GM21723 (cell line): ENCODE measurements at regions not wholly inside any gene's neighbourhood (a gene's known extent, or its start where the extent isn't known, plus 50 kb on each side); places are given as distances from the start of the nearest gene placed in this dataset.
"Not testable (repeated sequence)": the region's sequence is repeated elsewhere in the genome, so short reads cannot be mapped to it uniquely, and the experiment has no call there.

Experiments used
- ATAC-seq: cut with Tn5 transposase; IDR thresholded peaks from one replicate; pipeline ENCODE4 v1.9.1; 2021; ENCODE audit warnings: mild to moderate bottlenecking, moderate library complexity; ENCODE audit not compliant: unreplicated experiment

DNA sequence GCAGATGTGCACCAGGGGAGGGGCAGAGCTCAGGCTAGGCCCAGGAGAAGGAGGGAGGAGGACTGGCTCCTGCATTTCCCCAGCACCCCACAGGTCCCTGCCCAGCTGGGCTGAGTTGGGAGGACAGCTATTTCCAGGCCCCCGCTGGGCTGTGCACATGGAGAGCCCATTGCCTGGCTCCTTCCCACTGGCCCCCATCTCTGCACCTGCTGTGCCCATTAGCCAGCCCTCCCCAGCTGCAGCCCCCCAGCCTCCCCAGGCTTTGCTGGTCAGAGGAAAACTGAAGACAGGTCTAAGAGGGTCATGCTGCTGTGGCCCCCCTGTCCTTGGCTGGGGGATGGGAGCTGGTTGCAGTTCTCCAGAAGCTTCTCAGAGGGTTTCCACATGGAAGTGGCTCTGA, 81.8 kb upstream of the SHANK2 start:
- ATAC-seq: no peak

DNA sequence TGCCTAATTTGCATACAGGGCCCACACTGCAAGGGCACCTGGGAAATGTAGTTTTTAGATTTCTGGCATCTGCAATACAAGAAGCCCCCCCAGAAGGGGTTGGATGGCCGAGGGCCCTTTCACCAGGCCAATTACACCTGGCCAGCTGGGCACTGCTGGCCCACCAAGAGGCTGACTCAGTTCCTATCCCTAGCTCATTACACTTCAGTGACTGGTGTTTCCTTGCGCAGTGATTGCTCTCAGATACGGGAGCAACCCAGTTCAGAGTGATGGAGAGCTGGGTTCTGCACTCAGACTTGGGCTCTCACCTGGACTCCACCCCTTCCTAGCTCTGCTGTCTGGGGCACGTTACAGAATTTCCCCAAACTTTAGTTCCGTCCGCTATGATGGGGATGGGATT, 81.1 kb upstream of the SHANK2 start:
- ATAC-seq: no peak

DNA sequence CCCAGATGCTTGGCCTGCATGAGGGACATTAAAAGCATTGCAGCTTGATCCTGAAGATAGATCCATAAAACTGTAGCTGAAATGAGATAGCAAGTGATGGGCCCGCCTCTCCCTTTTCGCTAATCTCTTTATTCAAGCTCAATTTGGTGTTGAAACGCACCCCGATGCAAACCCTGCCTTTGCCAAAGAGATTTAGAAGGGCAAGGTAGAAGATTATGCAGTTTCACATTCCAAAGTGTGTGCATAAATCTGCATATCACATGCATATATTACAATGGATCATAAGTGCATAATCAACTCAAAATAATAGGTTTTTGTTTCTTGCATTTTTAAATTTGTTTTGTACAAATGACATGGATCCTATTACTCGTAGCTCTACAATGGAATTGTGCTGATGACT, 80.1 kb upstream of the SHANK2 start:
- ATAC-seq: no peak

DNA sequence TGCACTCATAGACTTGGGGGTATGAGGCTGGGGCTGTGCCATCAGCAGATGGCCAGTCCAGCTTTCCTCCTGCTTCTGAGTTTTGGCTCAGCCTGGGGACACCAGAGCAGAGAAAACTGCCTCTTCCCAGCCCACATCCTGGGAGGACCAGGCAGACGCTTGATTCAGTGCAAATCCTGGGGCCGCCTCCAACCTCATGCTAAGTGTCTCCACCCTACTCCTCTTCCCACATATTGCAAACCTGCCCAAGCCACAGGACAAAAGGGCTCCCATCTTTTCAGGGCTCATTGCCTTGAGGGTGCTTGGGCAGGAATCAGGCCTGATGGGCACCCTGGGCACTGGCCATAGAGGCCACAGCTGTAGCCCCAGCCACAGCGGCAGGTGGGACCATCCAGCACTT, 79.7 kb upstream of the SHANK2 start:
- ATAC-seq: no peak

DNA sequence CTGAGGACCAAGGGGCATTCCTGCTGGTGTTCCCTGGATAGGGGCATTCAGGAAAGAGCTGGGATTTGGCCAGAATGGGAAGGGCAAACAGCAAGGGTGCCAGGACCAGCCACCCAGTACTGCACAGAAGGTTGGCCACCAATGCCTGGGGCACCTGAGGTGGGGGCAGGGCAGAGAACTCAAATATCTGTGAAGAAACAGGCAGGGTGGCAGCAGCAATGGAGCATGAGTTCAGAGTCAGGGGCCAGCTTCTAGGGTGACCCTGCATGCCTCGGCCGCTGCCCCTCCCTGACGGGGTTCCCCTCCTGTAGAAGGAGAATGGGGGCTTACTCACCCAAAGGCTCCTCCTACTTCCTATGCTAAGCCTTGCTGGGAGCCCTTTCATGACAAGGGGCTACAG, 79.3 kb upstream of the SHANK2 start:
- no peak for ATAC-seq

DNA sequence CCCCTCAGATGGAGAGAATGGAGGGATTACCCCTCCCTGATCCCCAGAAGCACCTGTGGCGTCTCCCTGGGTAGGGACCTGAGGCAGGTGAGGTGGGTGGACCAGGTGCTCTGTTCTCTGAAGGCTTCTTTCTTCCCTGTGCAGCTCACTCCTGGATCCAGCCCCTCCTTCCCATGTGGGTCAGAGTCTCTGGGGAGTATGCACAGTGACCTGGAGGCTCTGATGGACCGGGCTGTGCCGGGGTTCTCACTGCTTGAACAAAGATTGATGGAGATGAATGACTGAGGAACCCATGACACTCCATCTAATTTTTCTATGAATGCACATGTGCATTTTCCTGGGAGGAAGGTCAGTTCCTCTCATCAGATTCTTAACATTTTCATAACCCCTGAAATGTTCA, 78.6 kb upstream of the SHANK2 start:
- ATAC-seq: no peak

DNA sequence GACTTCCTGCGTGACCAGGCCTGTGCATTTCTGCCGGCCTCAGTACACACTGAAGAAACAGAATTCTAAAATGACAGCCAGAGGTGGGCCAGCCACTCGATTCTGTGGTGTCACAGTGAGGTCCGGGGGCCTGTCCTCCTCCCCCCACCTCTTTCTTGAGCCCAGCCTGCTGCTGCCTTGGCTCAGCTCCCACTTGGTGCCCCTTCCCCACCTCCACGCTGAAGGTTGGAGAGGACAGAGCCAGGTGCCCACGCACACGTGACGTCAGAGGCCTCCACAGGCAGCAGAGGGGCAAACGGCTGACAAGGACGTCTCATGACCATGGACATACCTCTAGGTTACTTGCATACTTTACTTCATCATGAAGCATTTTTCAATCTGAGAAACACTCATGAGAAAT, 78.0 kb upstream of the SHANK2 start:
- ATAC-seq: no peak

DNA sequence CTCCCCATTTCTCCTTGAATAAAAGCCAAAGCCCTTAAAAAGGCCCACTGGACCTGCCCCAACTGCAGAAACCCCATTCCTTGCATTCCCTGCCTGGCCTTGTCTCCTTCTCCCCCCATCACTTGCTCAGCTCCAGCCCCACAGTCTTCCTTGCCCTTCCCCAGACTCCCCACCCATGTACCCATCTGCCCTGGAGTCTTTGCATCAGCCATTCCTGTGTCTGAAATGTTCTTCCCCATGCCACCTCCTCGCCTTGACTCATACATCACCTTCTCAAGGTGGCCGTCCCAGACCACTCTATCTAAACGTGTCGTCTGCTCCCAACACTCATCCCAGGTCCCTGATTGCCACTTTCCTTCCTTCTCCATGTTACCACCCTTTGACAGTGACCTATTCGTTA, 77.4 kb upstream of the SHANK2 start:
- no peak for ATAC-seq

DNA sequence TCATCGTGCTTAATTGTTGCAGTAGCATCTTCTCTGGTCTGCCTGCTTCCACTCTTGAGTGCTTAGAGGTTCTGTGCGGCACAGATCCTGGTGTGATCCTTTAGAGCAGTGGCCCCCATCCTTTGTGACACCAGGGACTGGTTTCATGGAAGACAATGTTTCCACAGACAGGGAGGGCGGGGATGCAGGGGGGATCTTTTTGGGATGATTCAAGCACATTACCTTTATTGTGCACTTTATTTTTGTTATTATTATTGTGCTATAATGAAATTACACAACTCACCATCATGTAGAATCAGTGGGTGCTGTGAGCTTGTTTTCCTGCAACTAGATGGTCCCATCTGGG, 76.8 kb upstream of the SHANK2 start:
- no peak for ATAC-seq

DNA sequence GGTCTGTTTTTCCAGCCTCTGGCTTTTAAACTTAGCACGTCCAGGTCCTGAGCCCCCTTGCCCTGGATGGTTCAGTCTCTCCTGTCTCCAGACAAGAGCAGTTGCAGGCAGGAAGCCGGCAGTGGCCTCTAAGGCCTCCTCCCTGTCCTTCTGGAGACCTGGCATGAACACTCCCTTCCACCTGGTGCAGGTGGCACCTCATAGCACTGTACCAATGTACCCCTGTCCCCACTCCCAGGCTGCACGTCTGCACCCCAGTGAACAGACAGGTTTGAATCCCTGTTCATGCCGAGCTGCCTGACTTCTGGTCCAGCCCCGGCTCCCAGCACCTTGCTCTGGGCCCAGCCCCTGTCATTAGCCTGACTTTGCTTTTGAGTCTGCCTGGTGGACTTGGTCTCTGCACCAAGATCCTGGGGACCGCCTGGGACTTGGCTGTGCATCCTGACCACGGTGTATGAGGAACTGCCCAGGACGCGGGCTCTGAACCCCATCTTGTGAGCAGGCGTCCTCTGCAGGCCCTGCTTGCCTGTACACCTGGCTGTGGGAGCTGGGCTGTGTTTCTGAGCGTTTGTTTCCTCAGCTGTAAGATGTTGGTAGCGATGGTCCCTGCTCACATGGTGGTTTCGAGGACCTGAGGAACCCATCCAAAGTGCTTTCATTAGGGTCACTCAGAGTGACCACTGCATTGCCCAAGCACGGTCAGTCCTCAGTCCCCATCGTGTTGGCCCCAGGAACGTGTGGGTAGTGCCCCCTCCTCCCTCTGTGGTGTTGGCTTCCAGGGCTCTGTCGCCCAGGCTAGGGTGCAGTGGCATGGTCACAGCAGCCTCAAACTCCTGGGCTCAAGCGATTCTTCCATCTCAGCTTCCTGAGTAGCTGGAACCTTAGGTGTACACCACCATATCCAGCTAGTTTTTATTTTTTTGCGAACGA, 75.0 kb upstream of the SHANK2 start:
- ATAC-seq: no peak

DNA sequence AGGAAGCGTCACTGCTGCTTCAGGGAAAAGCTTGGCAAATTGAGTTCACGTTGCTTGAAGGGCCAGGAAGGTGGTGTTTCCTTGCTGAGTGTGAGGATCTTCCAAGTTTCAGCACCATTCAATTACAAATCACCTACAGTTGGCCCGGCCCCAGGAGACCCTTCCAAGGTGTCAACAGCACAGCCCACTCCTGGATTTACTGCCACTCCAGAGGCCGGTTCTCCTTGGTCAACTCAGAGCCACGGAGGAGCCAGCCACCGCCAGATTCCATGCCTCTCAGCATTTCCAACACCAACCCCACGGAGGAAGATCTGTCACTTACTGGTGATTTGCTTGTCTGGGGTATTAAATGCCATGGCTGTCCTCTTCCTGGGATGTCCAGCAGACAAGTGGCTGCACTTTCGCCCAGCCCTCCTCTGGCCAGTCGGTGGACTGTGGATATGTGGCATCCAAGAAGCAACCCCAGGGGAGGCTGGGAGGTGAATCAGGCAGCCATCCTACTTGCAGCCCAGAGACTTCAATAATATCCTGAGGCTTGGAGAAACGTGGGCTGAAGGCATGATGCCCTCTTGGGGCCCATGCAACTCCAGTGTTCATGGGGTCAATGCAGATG, 74.1 kb upstream of the SHANK2 start:
- no peak for ATAC-seq

DNA sequence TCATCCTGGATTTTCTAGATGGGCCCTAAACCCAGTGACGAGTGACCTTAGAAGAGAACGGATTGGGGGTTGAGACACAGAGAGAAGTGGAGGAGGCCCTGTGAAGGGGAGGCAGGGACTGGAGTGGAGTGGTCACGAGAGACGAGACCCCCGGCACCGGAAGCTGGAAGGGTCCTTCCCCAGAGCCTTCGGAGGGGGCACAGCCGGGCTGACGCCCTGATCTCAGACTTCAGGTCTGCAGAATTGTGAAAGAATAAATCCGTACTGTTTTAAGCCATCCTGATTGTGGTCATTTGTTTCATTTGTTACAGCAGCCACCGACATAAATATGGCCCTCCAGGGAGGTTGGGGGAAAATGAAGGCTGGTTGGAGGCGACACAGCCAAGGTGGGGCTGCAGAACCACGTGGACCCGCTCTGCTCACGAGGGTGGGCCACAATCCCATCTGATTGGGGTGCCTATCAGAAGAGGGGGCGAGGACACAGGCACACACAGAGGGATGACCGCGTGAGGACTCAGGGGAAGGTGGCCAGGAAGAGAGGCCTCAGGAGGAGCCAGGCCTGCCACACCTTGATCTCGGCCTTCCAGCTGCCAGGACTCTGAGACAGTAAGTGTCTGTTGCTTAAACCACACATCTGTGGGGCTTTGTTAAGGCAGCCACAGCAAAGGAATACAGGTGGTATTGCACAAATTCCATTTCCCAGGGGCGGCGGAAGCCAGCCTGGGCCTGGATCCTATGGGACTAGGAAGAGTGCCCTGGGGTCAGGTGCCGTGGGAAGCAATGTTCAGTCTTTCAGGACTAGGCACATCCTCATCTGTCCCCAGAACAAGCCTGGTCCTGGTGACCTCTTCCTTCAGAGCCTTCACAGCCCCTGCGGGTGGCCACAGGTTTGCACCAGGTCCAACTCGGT, 73.3 kb upstream of the SHANK2 start:
- ATAC-seq: no peak

DNA sequence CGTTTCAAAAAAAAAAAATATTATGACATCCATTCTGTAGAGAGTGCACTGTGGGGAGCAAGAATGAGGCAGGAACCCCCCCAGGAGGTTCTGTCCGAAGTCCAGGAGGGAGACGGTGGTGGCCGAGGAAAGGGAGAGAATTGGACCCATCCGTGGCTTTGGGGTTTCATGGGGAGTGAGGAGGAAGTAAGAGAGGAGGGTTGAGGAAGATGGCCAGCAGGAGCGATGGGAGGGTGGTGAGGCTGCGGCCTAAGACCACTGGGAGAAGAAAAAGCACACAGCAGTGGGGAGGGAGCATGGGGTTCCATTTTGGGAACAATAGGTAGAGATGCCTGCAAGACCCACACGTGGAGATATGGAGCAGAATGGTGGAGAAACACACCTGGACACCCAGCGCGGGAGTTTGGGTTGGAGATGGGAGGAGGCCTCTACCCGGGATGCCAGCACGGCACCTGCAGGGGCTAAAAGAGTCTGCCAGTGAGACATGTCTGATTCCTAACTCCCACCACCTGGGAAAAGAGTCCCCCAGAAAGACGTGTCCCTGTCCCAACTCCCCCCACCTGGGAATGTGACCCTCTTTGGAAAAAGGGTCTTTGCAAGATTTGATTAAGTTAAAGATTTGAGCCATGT, 72.5 kb upstream of the SHANK2 start:
- ATAC-seq: no peak

DNA sequence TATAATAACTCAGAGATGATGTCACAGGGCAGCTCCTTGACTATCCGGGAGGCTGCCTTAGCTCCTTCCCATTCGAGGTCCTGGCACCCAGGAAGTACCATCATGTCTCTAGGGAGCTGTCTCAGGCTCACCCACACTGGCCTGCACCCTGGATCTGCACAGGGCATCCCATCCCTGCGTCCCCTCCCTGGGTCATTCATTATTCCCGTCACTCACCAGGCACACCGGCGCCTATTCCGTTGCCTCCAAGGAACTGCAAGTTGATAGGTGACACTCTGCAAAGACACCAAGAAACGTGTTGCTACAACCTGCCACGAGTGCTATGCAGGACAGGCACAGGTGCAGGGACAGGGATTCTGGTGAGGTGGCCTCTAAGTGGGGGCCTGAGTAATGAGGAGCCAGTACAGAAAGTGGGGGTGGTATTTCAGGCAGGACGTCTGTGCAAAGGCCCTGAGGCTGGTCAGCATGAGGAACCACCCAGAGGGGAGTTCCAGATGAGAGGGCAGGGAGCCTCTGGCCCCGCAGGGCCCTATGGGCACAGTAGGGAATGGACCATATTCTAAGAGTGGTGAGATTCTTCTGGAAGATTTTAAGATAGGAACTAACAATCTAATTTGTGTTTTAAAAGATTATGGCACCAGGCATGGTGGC, 71.6 kb upstream of the SHANK2 start:
- ATAC-seq: no peak

DNA sequence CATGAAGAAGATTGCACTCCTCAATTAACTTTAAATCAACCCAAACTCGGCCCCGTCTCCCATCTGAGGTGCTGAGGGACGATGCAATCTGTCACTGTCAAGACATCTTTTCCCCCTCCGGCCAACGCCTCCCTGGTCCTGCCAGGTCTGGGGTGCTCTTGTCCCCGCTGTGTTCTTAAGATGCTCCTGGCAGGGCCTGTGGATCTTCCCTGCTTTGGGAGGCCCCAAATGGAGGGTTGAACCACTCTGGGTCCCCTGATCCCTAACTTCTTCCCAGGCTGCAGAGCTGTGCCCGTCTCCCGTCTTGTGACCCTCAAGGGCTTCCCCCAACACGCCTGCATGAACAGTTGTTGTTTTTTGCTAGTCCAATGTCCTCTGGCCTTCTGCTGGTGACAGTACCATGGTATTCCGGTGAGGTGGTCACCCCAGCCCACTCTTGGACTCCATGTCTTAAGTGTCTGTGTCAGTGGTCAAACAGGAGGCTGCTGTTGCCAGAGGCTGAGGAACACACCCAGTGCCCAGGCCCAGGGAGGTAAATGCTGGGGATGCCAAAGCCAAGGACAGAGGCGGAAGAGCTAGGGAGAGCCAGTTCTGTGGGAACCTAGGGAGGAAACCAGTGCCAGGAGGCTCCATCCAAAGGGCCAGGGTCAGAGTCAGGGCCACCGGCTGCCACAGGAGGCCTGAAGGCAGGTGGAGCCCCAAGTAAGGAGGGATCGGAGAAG, 70.6 kb upstream of the SHANK2 start:
- ATAC-seq: no peak

DNA sequence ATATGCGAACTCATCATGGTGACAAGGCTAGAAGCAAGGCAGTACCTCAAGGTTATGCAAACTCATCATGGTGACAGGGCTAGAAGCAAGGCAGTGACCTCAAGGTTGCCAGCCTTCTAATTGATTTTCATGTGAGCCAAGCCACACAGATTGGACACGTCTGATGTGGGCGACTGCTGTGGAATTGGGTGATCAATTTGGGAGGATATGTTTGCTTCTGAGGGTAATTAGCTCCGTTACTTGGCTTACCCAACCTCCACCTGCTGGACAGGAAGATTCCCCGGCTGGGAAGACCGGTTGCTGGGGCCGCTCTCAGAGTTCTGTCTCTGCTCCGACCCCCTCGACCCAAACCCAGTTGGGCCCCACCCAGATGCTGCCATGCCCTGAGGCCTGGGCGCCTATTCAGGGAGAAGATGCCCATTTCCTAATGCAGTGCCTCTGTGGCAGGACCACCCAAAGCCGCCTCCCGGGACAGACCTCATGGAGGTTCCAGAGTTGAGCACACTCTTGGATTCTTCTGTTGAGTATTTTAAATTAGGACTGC, 69.9 kb upstream of the SHANK2 start:
- ATAC-seq: no peak

DNA sequence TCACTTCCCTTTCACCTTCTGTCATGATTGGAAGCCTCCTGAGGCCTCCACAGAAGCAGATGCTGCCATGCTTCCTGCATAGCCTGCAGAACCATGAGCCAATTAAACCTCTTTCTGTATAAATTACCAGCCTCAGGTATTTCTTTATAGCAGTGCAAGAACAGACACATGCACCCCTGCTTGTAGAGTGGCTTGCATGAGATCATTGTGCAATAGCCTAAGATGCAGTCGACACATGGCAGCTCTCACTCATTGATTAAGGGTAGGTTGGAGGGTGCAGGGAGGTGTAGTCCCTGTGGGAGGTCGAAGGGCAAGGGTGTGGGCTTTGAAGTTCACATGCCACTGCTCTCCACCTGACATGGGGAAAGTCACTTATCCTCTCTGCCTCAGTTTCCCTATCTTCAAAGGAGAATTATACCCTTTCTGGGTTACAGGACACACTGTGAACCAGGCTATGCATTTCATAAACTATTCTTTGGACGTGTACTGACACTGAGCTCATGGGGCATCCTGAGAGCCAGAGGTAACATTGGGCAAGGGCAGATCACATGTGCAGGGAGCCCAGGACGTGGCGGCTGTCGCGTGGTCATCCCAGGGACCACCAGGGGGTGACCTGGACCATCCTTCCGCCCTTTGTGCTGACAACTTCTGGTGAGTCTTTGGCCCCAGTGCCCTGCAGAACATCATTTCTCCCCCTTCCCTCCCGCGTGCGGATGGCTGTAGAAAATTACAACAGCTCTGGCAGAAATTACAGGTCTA, 69.2 kb upstream of the SHANK2 start:
- no peak for ATAC-seq

DNA sequence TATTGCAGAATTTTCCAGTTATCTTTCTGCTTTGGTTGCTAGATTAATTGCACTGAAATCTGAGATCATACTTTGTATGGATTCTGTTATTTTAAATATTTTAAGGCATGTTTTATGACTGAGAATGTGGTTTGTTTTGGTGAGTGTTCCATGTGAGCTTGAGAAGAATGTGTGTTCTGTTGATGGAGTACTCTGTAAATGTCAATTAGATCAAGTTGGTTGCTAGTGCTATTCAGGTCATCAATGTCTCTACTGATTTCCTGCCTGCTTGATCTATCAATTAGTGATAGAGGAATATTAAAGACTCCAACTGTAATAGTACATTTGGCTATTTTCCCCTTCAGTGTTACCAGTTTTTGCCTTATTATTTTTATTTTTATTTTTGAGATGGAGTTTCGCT, 64.3 kb upstream of the SHANK2 start:
- ATAC-seq: no peak

DNA sequence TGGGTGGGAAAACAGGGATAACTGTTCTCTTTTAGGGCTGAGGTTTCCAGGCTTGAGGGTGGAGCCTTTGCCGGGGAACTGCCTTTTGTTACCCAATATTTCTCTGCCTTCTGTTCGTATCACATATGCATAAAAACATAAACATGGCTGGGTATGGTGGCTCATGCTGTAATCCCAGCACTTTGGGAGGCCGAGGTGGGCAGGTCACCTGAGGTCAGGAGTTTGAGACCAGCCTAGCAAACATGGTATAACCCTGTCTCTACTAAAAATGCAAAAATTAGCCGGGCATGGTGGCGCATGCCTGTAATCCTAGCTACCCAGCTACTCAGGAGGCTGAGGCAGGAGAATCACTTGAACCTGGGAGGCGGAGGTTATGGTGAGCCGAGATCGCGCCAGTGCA, 60.2 kb upstream of the SHANK2 start:
- ATAC-seq: not testable (repeated sequence)
